Breast epithelium (tissue), 4 donors: ENCODE measurements at regions not wholly inside any gene's neighbourhood (a gene's known extent, or its start where the extent isn't known, plus 50 kb on each side); places are given as distances from the start of the nearest gene placed in this dataset.
"Not testable (repeated sequence)": the region's sequence is repeated elsewhere in the genome, so short reads cannot be mapped to it uniquely, and the experiment has no call there.

Source experiments
- DNase-seq, 2 donors: peaks; one replicate each; pipeline ENCODE4 v3.0.0-alpha.2; 2019; ENCODE audit warnings: low spot score in 2 of 2
- H3K27ac ChIP-seq, 2 donors: fragments of 200-600 bp; sonication (generic) in 1 of 2; one replicate each; pipeline ENCODE4 v1.5.1; 2016 to 2019; ENCODE audit warnings: mild to moderate bottlenecking in 1 of 2
- H3K27me3 ChIP-seq, 2 donors: fragments of 200-600 bp; sonication (generic) in 1 of 2; one replicate each; pipeline versions ENCODE4 v1.5.1 to v1.6.0; 2017 to 2019; ENCODE audit warnings: control low read depth in 1 of 2, mild to moderate bottlenecking in 1 of 2
- H3K36me3 ChIP-seq: fragments of 200-600 bp; one replicate; pipeline ENCODE4 v1.5.1; 2019
- H3K4me1 ChIP-seq, 2 donors: fragments of 200-600 bp; sonication (generic); one replicate each; pipeline ENCODE4 v1.5.1; 2016 to 2019; ENCODE audit warnings: control low read depth in 1 of 2
- H3K4me3 ChIP-seq, 3 donors: fragments of 200-600 bp; sonication (generic); 1 replicate in 2 of 3; 2 replicates in 1 of 3; pipeline ENCODE4 v1.5.1; 2016 to 2019; ENCODE audit warnings: mild to moderate bottlenecking in 3 of 3, moderate library complexity in 2 of 3
- H3K9me3 ChIP-seq, 2 donors: fragments of 200-600 bp; sonication (generic) in 1 of 2; one replicate each; pipeline ENCODE4 v1.5.1; 2016 to 2019; ENCODE audit warnings: control low read depth in 1 of 2
- CTCF ChIP-seq, 3 donors: fragments of 450-650 bp; IDR thresholded peaks; one replicate each; pipeline ENCODE4 v1.5.1; 2016 to 2017; ENCODE audit warnings: antibody characterized with exemption in 3 of 3, mild to moderate bottlenecking in 3 of 3, moderate library complexity in 3 of 3
- POLR2A ChIP-seq: fragments of 450-650 bp; IDR thresholded peaks from one replicate; pipeline ENCODE4 v1.6.1; 2016; ENCODE audit warnings: antibody characterized with exemption, mild to moderate bottlenecking, moderate library complexity
- POLR2AphosphoS5 ChIP-seq, 3 donors: sonication (generic); formaldehyde crosslinking; IDR thresholded peaks; one replicate each; pipeline ENCODE4 v1.6.1; 2017; ENCODE audit warnings: antibody characterized with exemption in 3 of 3
- intact Hi-C: fragments of 100-400 bp; cut with DNase I; formaldehyde crosslinking; loops from one replicate; pipeline ENCODE4 v1.15.1; 2023; ENCODE audit warnings: low total_unique reads

GRCh38 chr16:52741351-52741750 lies 194.4 kb upstream of the TOX3 start:
- Histone ChIP-seq H3K27me3 (no peaks in the 10 kb centered on the region), H3K36me3 (no peaks in the 10 kb centered on the region), H3K9me3 (no peaks in the 10 kb centered on the region), H3K4me3 (no peak overlapping the region), H3K27ac (no peak overlapping the region), H3K4me1 (no peaks in the 10 kb centered on the region)
- intact Hi-C loops, result no loop called here
- no peak for TF ChIP-seq POLR2A
- TF ChIP-seq POLR2AphosphoS5 (IDR thresholded peaks at IDR 0.05), result no peak
- no peak for TF ChIP-seq CTCF (IDR thresholded peaks at IDR 0.05)
- DNase-seq, result no peak

- TF ChIP-seq POLR2AphosphoS5 (IDR thresholded peaks at IDR 0.05), result no peak
- TF ChIP-seq CTCF (IDR thresholded peaks at IDR 0.05), result no peak
- no peak for TF ChIP-seq POLR2A
- no peak for DNase-seq
- intact Hi-C loops, result no loop called here
These were observed 193.8 kb upstream of the TOX3 start for GRCh38 chr16:52740766-52741165.

GRCh38 chr16:52740333-52740732 lies 193.4 kb upstream of the TOX3 start:
- no peaks in the 10 kb centered on the region for H3K27me3 ChIP-seq
- DNase-seq, result no peak
- no peak overlapping the region for H3K4me3 ChIP-seq
- H3K36me3 ChIP-seq, result no peaks in the 10 kb centered on the region
- H3K4me1 ChIP-seq, result no peaks in the 10 kb centered on the region
- intact Hi-C loops, result no loop called here
- TF ChIP-seq POLR2A (no peak), CTCF (IDR thresholded peaks at IDR 0.05) (no peak), POLR2AphosphoS5 (IDR thresholded peaks at IDR 0.05) (no peak)
- no peaks in the 10 kb centered on the region for H3K9me3 ChIP-seq
- H3K27ac ChIP-seq, result no peak overlapping the region

More at GRCh38 chr16:52740766-52741165, 193.8 kb upstream of the TOX3 start:
- no peaks in the 10 kb centered on the region for H3K9me3 ChIP-seq
- no peaks in the 10 kb centered on the region for H3K4me1 ChIP-seq
- no peak overlapping the region for H3K4me3 ChIP-seq
- H3K27ac ChIP-seq, result no peak overlapping the region
- no peaks in the 10 kb centered on the region for H3K27me3 ChIP-seq
- no peaks in the 10 kb centered on the region for H3K36me3 ChIP-seq

- DNase-seq, H3K9me3 ChIP-seq, H3K4me1 ChIP-seq, H3K4me3 ChIP-seq, intact Hi-C loops, H3K27ac ChIP-seq, H3K27me3 ChIP-seq, H3K36me3 ChIP-seq: not testable (repeated sequence)
These were observed 192.0 kb upstream of the TOX3 start for GRCh38 chr16:52738992-52739391.

GRCh38 chr16:52731219-52731875 lies 184.4 kb upstream of the TOX3 start:
- Histone ChIP-seq H3K27me3 (no peaks in the 10 kb centered on the region), H3K4me1 (no peaks in the 10 kb centered on the region), H3K36me3 (no peaks in the 10 kb centered on the region), H3K9me3 (no peaks in the 10 kb centered on the region), H3K4me3 (no peak overlapping the region), H3K27ac (no peak overlapping the region)
- DNase-seq, result no peak
- no peak for TF ChIP-seq CTCF (IDR thresholded peaks at IDR 0.05)
- intact Hi-C loops, result no loop called here

- Histone ChIP-seq H3K36me3 (no peaks in the 10 kb centered on the region), H3K27ac (no peak overlapping the region), H3K9me3 (no peaks in the 10 kb centered on the region), H3K4me3 (no peak overlapping the region), H3K27me3 (no peaks in the 10 kb centered on the region), H3K4me1 (no peaks in the 10 kb centered on the region)
- no peak for TF ChIP-seq POLR2A
- no peak for TF ChIP-seq POLR2AphosphoS5 (IDR thresholded peaks at IDR 0.05)
- TF ChIP-seq CTCF (IDR thresholded peaks at IDR 0.05), result no peak
- no peak for DNase-seq
- intact Hi-C loops, result loop anchor here (2.0 kb wide), 1 partner anchor 29 kb away; no protein-coding TSS in a partner anchor
These were observed 182.8 kb upstream of the TOX3 start for GRCh38 chr16:52729731-52730130.
